Caki2 (cell line): ENCODE measurements at regions not wholly inside any gene's neighbourhood (a gene's known extent, or its start where the extent isn't known, plus 50 kb on each side); places are given as distances from the start of the nearest gene placed in this dataset.

Experiments used
- DNase-seq: peaks from one replicate; pipeline ENCODE4 v3.0.0-alpha.2; 2015; ENCODE audit warnings: low read depth
- in situ Hi-C: cut with HindIII; loops from 2 replicates; pipeline ENCODE4 v1.10.0; 2016; ENCODE audit warnings: low sequenced_read_pairs, low pct_unique_long_range_greater_than_20kb, mixed read lengths

- DNase-seq, result no peak
- in situ Hi-C loops, result no loop called here
Observed at GRCh38 chr2:59604123-59604522, 949.3 kb downstream of the BCL11A start.

- in situ Hi-C loops, result no loop called here
- no peak for DNase-seq
Observed at GRCh38 chr2:59594671-59595222, 958.7 kb downstream of the BCL11A start.

GRCh38 chr2:59590798-59591197 lies 962.7 kb downstream of the BCL11A start:
- in situ Hi-C loops, result no loop called here
- no peak for DNase-seq

GRCh38 chr2:59589881-59590280 lies 963.6 kb downstream of the BCL11A start:
- in situ Hi-C loops, result no loop called here
- DNase-seq, result no peak

GRCh38 chr2:59588286-59588685 lies 965.2 kb downstream of the BCL11A start:
- no peak for DNase-seq
- in situ Hi-C loops, result no loop called here

- in situ Hi-C loops, result no loop called here
- DNase-seq, result no peak
Observed at GRCh38 chr2:59586176-59586575, 967.3 kb downstream of the BCL11A start.

GRCh38 chr2:59585655-59586054 lies 967.8 kb downstream of the BCL11A start:
- DNase-seq, result no peak
- in situ Hi-C loops, result no loop called here

- in situ Hi-C loops, result no loop called here
- no peak for DNase-seq
Observed at GRCh38 chr2:59584958-59585357, 968.5 kb downstream of the BCL11A start.

GRCh38 chr2:59583173-59583765 lies 970.2 kb downstream of the BCL11A start:
- in situ Hi-C loops, result no loop called here
- DNase-seq, result peak; percentile 28

GRCh38 chr2:59578349-59578748 lies 975.1 kb downstream of the BCL11A start:
- in situ Hi-C loops, result no loop called here

GRCh38 chr2:59575191-59575590 lies 978.3 kb downstream of the BCL11A start:
- no peak for DNase-seq
- in situ Hi-C loops, result no loop called here

More at GRCh38 chr2:59578349-59578748, 975.1 kb downstream of the BCL11A start:
- DNase-seq, result no peak

GRCh38 chr2:59572227-59572626 lies 981.2 kb downstream of the BCL11A start:
- in situ Hi-C loops, result no loop called here
- DNase-seq, result no peak

GRCh38 chr2:59570818-59571217 lies 982.6 kb downstream of the BCL11A start:
- DNase-seq, result no peak
- in situ Hi-C loops, result no loop called here

GRCh38 chr2:59569124-59569523 lies 984.3 kb downstream of the BCL11A start:
- in situ Hi-C loops, result no loop called here
- no peak for DNase-seq

GRCh38 chr2:59568461-59568860 lies 985.0 kb downstream of the BCL11A start:
- in situ Hi-C loops, result no loop called here
- DNase-seq, result no peak

- no peak for DNase-seq
- in situ Hi-C loops, result no loop called here
Observed at GRCh38 chr2:59567151-59567550, 986.3 kb downstream of the BCL11A start.

GRCh38 chr2:59566739-59567138 lies 986.7 kb downstream of the BCL11A start:
- in situ Hi-C loops, result no loop called here
- no peak for DNase-seq

GRCh38 chr2:59561281-59561680 lies 992.2 kb downstream of the BCL11A start:
- in situ Hi-C loops, result no loop called here
- no peak for DNase-seq

- DNase-seq, result no peak
- in situ Hi-C loops, result no loop called here
Observed at GRCh38 chr2:59560769-59561168, 992.7 kb downstream of the BCL11A start.

GRCh38 chr2:59540864-59541263 lies 1012.6 kb downstream of the BCL11A start:
- in situ Hi-C loops, result no loop called here

More at GRCh38 chr2:59540864-59541263, 1012.6 kb downstream of the BCL11A start:
- DNase-seq, result no peak
